ENCODE measurements at regions not wholly inside any gene's neighbourhood (a gene's known extent, or its start where the extent isn't known, plus 50 kb on each side); places are given as distances from the start of the nearest gene placed in this dataset.
"Not testable (repeated sequence)": the region's sequence is repeated elsewhere in the genome, so short reads cannot be mapped to it uniquely, and the experiment has no call there.

- WGBS (ENCODE audit: insufficient coverage, low lambda C conversion rate), result no CpG with 5 or more reads among the region's 38 CpGs
- H3K27me3 ChIP-seq (ENCODE audit: control insufficient read depth, insufficient read depth, low read length); DNase-seq; H3K9me3 ChIP-seq (ENCODE audit: control insufficient read depth, low read depth, low read length); H3K4me1 ChIP-seq (ENCODE audit: control insufficient read depth, insufficient read depth, low read length); H3K27ac ChIP-seq (ENCODE audit: low read length); H3K4me3 ChIP-seq (ENCODE audit: low read length); H3K36me3 ChIP-seq (ENCODE audit: control insufficient read depth, insufficient read depth, low read length): not testable (repeated sequence)
Measured at GRCh38 chr14:105629091-105629885, 102.9 kb downstream of the TMEM121 start.

- H3K4me3 ChIP-seq (ENCODE audit: low read length), result no peak overlapping the region
- no peak for DNase-seq
- peaks cover 9% of the 10 kb centered on the region for H3K9me3 ChIP-seq (ENCODE audit: control insufficient read depth, low read depth, low read length)
- H3K4me1 ChIP-seq (ENCODE audit: control insufficient read depth, insufficient read depth, low read length), result no peaks in the 10 kb centered on the region
- no peaks in the 10 kb centered on the region for H3K36me3 ChIP-seq (ENCODE audit: control insufficient read depth, insufficient read depth, low read length)
- no peak overlapping the region for H3K27ac ChIP-seq (ENCODE audit: low read length)
- no peaks in the 10 kb centered on the region for H3K27me3 ChIP-seq (ENCODE audit: control insufficient read depth, insufficient read depth, low read length)
- WGBS (ENCODE audit: insufficient coverage, low lambda C conversion rate), result no CpG with 5 or more reads among the region's 5 CpGs
Measured at GRCh38 chr14:105629886-105630215, 103.5 kb downstream of the TMEM121 start.

GRCh38 chr14:105630293-105630934 is 104.0 kb downstream of the TMEM121 start:
- H3K27ac ChIP-seq (ENCODE audit: low read length); H3K27me3 ChIP-seq (ENCODE audit: control insufficient read depth, insufficient read depth, low read length); DNase-seq; H3K36me3 ChIP-seq (ENCODE audit: control insufficient read depth, insufficient read depth, low read length); H3K4me3 ChIP-seq (ENCODE audit: low read length); H3K9me3 ChIP-seq (ENCODE audit: control insufficient read depth, low read depth, low read length); H3K4me1 ChIP-seq (ENCODE audit: control insufficient read depth, insufficient read depth, low read length): not testable (repeated sequence)
- WGBS (ENCODE audit: insufficient coverage, low lambda C conversion rate), result 80% methylated on average over 1 of the region's 8 CpGs

DNA sequence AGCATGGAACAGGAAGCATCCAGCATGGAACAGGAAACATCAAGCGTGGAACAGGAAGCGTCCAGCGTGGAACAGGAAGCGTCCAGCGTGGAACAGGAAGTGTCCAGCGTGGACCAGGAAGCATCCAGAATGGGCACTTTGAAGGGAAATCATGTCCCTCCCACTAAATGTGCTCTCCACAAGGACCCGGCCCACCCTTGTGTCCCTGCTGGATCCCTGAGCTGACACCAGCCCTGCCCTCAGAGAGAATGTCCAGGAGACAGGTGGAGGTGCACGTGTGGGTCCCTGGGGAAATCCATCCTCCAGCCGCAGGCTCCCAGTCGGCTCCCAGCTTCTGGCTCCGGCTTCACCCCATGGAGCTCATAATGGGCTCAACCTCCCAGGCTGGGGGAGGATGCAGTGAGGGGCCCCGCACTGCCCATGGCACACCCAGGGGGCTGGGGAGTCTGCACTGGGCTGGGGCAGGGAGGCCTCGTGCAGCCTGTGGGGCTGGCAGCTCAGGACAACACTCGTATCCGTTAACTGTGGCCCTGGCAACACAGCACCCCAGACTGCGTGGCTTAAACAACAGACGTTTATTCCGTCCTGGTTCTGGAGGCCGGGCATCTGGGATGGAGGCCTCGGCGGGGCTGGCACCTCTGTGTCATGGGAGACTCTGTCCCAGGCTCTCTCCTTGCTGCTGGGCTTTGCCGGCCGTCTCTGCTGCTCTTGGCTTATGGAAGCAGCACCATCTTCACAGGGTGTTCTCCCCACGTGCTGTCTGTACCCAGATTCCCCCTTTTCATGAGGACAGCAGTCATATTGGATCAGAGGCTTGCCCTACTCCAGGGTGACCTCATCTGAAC is 104.8 kb downstream of the TMEM121 start:
- peaks cover 14% of the 10 kb centered on the region for H3K9me3 ChIP-seq (ENCODE audit: control insufficient read depth, low read depth, low read length)
- H3K4me1 ChIP-seq (ENCODE audit: control insufficient read depth, insufficient read depth, low read length); H3K27me3 ChIP-seq (ENCODE audit: control insufficient read depth, insufficient read depth, low read length); DNase-seq; H3K36me3 ChIP-seq (ENCODE audit: control insufficient read depth, insufficient read depth, low read length); H3K4me3 ChIP-seq (ENCODE audit: low read length); H3K27ac ChIP-seq (ENCODE audit: low read length): not testable (repeated sequence)
- no CpG with 5 or more reads among the region's 24 CpGs for WGBS (ENCODE audit: insufficient coverage, low lambda C conversion rate)

- no CpG with 5 or more reads among the region's 3 CpGs for WGBS (ENCODE audit: insufficient coverage, low lambda C conversion rate)
- H3K4me1 ChIP-seq (ENCODE audit: control insufficient read depth, insufficient read depth, low read length), result no peaks in the 10 kb centered on the region
- DNase-seq, result no peak
- no peak overlapping the region for H3K27ac ChIP-seq (ENCODE audit: low read length)
- H3K9me3 ChIP-seq (ENCODE audit: control insufficient read depth, low read depth, low read length), result peaks cover 14% of the 10 kb centered on the region
- no peak overlapping the region for H3K4me3 ChIP-seq (ENCODE audit: low read length)
- H3K27me3 ChIP-seq (ENCODE audit: control insufficient read depth, insufficient read depth, low read length), result no peaks in the 10 kb centered on the region
- no peaks in the 10 kb centered on the region for H3K36me3 ChIP-seq (ENCODE audit: control insufficient read depth, insufficient read depth, low read length)
Measured at GRCh38 chr14:105632010-105632409, 105.6 kb downstream of the TMEM121 start.

DNA sequence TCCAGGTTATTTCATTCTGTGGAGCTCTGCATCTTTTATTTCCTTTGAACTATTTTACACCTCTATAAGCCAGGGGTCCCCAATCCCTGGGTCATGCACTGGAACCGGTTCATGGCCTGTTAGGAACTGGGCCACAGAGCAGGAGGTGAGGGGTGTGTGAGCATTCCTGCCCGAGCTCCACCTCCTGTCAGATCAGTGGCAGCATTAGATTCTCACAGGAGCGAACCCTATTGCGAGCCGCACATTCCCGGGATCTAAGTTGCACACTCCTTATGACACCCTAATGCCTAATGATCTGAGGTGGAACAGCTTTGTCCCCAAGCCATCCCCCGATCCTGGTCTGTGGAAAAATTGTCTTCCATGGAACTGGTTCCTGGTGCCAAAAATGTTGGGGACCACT is 107.2 kb downstream of the TMEM121 start:
- H3K9me3 ChIP-seq (ENCODE audit: control insufficient read depth, low read depth, low read length), result peaks cover 16% of the 10 kb centered on the region
- 85% methylated on average over 4 of the region's 7 CpGs for WGBS (ENCODE audit: insufficient coverage, low lambda C conversion rate)
- not testable (repeated sequence) for DNase-seq; H3K4me3 ChIP-seq (ENCODE audit: low read length); H3K27ac ChIP-seq (ENCODE audit: low read length); H3K4me1 ChIP-seq (ENCODE audit: control insufficient read depth, insufficient read depth, low read length); H3K27me3 ChIP-seq (ENCODE audit: control insufficient read depth, insufficient read depth, low read length); H3K36me3 ChIP-seq (ENCODE audit: control insufficient read depth, insufficient read depth, low read length)

DNA sequence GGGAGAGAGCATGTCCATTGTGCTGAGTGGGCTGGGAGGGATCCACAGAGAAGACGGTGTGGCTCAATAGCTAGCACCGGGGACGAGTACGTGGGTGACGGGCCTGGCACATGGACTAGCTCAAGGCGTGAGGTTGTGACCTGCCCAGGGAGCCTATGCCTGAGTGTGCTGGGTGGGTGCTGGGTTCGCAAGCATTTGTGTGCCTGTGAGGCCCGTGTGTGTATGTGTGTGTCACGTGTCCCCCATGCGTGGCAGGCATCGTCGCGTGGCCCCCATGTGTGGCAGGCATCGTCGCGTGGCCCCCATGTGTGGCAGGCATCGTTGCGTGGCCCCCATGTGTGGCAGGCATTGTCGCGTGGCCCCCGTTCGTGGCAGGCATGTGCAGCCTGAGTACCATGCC is 109.2 kb downstream of the TMEM121 start:
- no CpG with 5 or more reads among the region's 22 CpGs for WGBS (ENCODE audit: insufficient coverage, low lambda C conversion rate)
- Histone ChIP-seq H3K27ac (ENCODE audit: low read length) (no peak overlapping the region), H3K4me3 (ENCODE audit: low read length) (no peak overlapping the region), H3K9me3 (ENCODE audit: control insufficient read depth, low read depth, low read length) (peaks cover 13% of the 10 kb centered on the region), H3K27me3 (ENCODE audit: control insufficient read depth, insufficient read depth, low read length) (no peaks in the 10 kb centered on the region), H3K4me1 (ENCODE audit: control insufficient read depth, insufficient read depth, low read length) (no peaks in the 10 kb centered on the region), H3K36me3 (ENCODE audit: control insufficient read depth, insufficient read depth, low read length) (no peaks in the 10 kb centered on the region)
- DNase-seq, result no peak

GRCh38 chr14:105636021-105636420 is 109.6 kb downstream of the TMEM121 start:
- H3K27ac ChIP-seq (ENCODE audit: low read length); H3K4me1 ChIP-seq (ENCODE audit: control insufficient read depth, insufficient read depth, low read length); H3K4me3 ChIP-seq (ENCODE audit: low read length); H3K27me3 ChIP-seq (ENCODE audit: control insufficient read depth, insufficient read depth, low read length); H3K36me3 ChIP-seq (ENCODE audit: control insufficient read depth, insufficient read depth, low read length); DNase-seq: not testable (repeated sequence)
- peaks cover 17% of the 10 kb centered on the region for H3K9me3 ChIP-seq (ENCODE audit: control insufficient read depth, low read depth, low read length)
- WGBS (ENCODE audit: insufficient coverage, low lambda C conversion rate), result no CpG with 5 or more reads among the region's 7 CpGs

DNA sequence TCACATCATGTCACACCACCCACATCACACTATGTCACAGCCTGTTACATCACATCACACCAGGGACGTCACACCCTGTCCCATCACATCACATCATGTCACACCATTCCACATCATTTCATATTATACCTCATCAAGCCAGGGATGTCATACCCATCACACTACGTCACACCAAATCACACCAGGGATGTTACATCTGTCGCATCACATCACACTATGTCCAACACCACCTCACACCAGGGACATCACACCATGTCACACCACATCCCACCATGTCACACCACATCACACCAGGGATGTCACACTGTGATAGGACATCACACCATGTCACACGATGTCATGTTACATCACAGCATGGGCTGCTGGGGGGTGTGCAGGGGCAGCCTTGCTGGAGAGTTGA is 110.6 kb downstream of the TMEM121 start:
- no peaks in the 10 kb centered on the region for H3K4me1 ChIP-seq (ENCODE audit: control insufficient read depth, insufficient read depth, low read length)
- no CpG with 5 or more reads among the region's 4 CpGs for WGBS (ENCODE audit: insufficient coverage, low lambda C conversion rate)

GRCh38 chr14:105637345-105637744 is 111.0 kb downstream of the TMEM121 start:
- WGBS (ENCODE audit: insufficient coverage, low lambda C conversion rate), result no CpG with 5 or more reads among the region's 10 CpGs
- H3K36me3 ChIP-seq (ENCODE audit: control insufficient read depth, insufficient read depth, low read length); H3K4me3 ChIP-seq (ENCODE audit: low read length); H3K27me3 ChIP-seq (ENCODE audit: control insufficient read depth, insufficient read depth, low read length); H3K4me1 ChIP-seq (ENCODE audit: control insufficient read depth, insufficient read depth, low read length); H3K27ac ChIP-seq (ENCODE audit: low read length); DNase-seq: not testable (repeated sequence)
- H3K9me3 ChIP-seq (ENCODE audit: control insufficient read depth, low read depth, low read length), result peaks cover 22% of the 10 kb centered on the region

More for the DNA sequence above, 110.6 kb downstream of the TMEM121 start:
- Histone ChIP-seq H3K27me3 (ENCODE audit: control insufficient read depth, insufficient read depth, low read length) (no peaks in the 10 kb centered on the region), H3K27ac (ENCODE audit: low read length) (no peak overlapping the region), H3K36me3 (ENCODE audit: control insufficient read depth, insufficient read depth, low read length) (no peaks in the 10 kb centered on the region), H3K4me3 (ENCODE audit: low read length) (no peak overlapping the region), H3K9me3 (ENCODE audit: control insufficient read depth, low read depth, low read length) (peaks cover 19% of the 10 kb centered on the region)
- no peak for DNase-seq

All from large intestine (tissue), 3 donors.